22Rv1 (cell line): ENCODE measurements at regions not wholly inside any gene's neighbourhood (a gene's known extent, or its start where the extent isn't known, plus 50 kb on each side); places are given as distances from the start of the nearest gene placed in this dataset.

Experiments
- H3K27ac ChIP-seq: fragments of 450-650 bp; 2 replicates; pipeline ENCODE4 v1.5.1; 2017
- CTCF ChIP-seq: fragments of 450-650 bp; IDR thresholded peaks from 2 replicates; pipeline ENCODE4 v1.5.1; 2017; ENCODE audit warnings: mild to moderate bottlenecking
- ZFX ChIP-seq: fragments of 450-650 bp; IDR thresholded peaks from 2 replicates; pipeline ENCODE4 v1.6.1; 2017; ENCODE audit warnings: antibody characterized with exemption, borderline replicate concordance

DNA sequence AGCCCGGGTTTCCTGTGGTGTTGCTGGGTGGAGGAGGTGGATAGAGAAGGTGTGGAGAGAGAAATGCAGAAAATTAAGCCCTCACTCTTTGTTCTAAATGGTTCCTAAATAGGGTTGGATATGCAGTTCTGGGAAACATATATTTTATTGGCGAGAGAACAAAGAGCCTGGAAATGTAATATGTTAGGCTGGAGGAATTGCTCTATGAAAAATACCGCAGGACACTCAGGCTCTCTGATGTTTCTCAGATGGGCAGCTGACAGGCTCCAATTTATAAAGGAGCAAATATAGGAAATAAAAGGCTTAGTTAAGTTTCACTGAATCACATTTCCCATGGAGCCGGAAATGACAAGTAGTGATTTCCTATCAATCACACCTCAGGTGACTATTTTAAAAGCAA, 428.0 kb downstream of the TMEM135 start:
- TF ChIP-seq ZFX, result no peak
- no peak for TF ChIP-seq CTCF
- H3K27ac ChIP-seq, result no peak overlapping the region

- no peak overlapping the region for H3K27ac ChIP-seq
- TF ChIP-seq ZFX (no peak), CTCF (peak; percentile 62)
Observed at GRCh38 chr11:87463486-87464102, 425.9 kb downstream of the TMEM135 start.

GRCh38 chr11:87462171-87462570, 424.4 kb downstream of the TMEM135 start:
- no peak for TF ChIP-seq CTCF
- no peak overlapping the region for H3K27ac ChIP-seq

DNA sequence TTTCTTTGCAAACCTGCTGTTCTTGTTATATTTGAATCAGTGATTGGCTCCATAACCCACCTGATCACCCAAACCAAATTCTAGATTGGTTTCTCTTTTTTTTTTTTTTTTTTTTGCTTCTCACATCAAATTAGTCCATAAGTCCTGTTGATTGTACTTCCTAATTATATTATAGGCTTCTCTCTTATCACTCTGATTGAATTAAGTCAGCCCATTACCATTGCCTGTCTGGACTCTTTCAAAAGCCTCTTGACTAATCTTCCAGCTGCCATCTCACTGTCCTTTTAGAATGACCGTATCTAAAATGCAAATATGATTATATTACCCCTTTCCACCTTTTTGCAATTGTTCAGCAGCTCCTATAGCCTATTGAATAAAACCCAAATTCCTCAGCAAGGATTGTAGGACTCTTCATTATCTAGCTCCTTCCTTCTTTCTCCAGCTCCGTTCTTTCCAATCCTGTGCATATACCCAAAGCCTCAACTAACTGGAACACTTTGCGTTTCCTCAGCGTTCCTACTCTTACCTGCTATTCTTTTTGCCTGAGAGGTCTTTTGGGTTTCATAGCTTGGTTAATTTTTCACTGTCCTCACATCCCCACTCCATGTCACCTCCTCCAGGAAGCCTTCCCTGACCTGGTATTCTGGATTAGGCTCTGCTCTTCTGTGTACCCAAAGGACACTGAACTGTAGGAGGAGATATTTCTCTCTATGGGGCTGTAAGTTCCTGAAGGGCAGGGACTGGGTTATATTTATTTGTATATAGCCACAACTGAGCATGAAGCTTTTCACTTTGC, 423.3 kb downstream of the TMEM135 start:
- H3K27ac ChIP-seq, result no peak overlapping the region
- TF ChIP-seq ZFX, result no peak
- no peak for TF ChIP-seq CTCF

DNA sequence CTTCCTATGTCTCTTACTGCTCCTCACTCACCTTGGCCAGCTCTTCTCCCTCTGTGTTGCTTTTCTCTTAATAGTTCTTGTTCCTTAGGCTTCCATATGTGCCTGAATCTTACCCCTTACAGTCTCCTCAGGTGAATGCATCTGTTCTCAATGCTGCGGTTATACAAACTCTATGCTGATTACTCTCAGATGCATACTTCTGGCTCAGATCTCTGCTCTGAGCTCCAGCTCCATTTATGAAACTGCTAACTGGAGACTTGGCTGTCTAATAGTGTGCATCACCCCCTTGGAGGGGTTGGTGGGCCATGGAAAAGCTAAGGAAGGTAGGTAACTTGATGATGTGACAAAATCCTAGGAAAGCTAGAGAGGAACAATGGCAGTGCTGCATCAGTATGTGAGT, 422.5 kb downstream of the TMEM135 start:
- no peak overlapping the region for H3K27ac ChIP-seq
- TF ChIP-seq ZFX (no peak), CTCF (no peak)

DNA sequence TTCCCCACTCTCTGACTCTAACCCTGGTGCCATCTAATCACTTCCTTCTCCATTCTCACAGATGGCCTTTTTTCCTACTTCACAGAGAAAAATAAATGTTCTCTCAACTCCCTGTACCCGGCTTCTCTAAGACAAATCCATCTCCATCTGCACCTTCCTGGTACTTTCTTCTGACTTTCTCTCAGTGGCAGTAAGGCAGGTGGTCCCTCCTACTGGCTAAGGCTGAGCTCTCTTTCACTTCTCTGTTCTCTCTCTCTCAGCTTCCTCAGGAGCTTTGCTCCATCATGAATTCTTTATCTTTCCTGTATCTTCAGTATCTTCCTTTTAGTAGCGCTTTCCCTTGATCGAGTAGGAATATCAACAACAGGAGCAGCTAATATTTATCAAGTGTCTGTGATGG, 421.6 kb downstream of the TMEM135 start:
- no peak overlapping the region for H3K27ac ChIP-seq
- TF ChIP-seq ZFX (no peak), CTCF (no peak)

GRCh38 chr11:87456499-87456898, 418.8 kb downstream of the TMEM135 start:
- TF ChIP-seq ZFX (no peak), CTCF (no peak)
- no peak overlapping the region for H3K27ac ChIP-seq
